ENCODE measurements at regions not wholly inside any gene's neighbourhood (a gene's known extent, or its start where the extent isn't known, plus 50 kb on each side); places are given as distances from the start of the nearest gene placed in this dataset.
"Not testable (repeated sequence)": the region's sequence is repeated elsewhere in the genome, so short reads cannot be mapped to it uniquely, and the experiment has no call there.

GRCh38 chr18:5721924-5722323 is 173.4 kb downstream of the TMEM200C start:
- Histone ChIP-seq H3K4me3 (ENCODE audit: low read length in 2 of 2) (no peak overlapping the region), H3K27ac (ENCODE audit: low read length) (no peak overlapping the region), H3K9me3 (ENCODE audit: control insufficient read depth in 2 of 2, low read length in 2 of 2) (no peaks in the 10 kb centered on the region), H3K9ac (ENCODE audit: low read length in 2 of 2) (no peak overlapping the region), H3K4me1 (ENCODE audit: control insufficient read depth, insufficient read depth, low read length) (no peaks in the 10 kb centered on the region), H3K36me3 (ENCODE audit: control insufficient read depth in 2 of 2, insufficient read depth in 2 of 2, low read length in 2 of 2) (no peaks in the 10 kb centered on the region), H3K27me3 (ENCODE audit: control insufficient read depth in 1 of 2, insufficient read depth in 2 of 2, low read length in 2 of 2) (peaks cover 0 to 2% of the 10 kb centered on the region in 2 donors)

DNA sequence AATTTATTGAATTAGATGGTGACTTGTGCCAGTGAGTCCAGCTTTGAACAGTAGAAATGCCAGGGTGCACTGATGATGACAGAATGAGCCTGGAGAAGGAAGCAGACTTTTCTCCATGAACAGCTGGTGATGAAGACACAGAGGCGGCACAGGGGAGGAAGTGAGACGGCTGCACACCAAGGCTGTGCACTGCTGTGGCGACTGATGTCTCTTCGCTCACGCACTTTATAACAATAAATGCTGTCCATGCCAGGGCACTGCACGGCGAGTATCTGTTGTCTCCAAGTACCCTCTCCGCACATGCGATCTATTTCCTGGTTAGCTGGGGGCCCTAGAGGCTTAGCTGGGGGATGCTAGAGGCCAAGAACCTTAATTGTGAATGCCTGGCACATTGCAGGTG is 175.2 kb downstream of the TMEM200C start:
- Histone ChIP-seq H3K9ac (ENCODE audit: low read length in 2 of 2) (no peak overlapping the region), H3K9me3 (ENCODE audit: control insufficient read depth in 2 of 2, low read length in 2 of 2) (no peaks in the 10 kb centered on the region), H3K27me3 (ENCODE audit: control insufficient read depth in 1 of 2, insufficient read depth in 2 of 2, low read length in 2 of 2) (peaks cover 0 to 3% of the 10 kb centered on the region in 2 donors), H3K36me3 (ENCODE audit: control insufficient read depth in 2 of 2, insufficient read depth in 2 of 2, low read length in 2 of 2) (no peaks in the 10 kb centered on the region), H3K4me3 (ENCODE audit: low read length in 2 of 2) (no peak overlapping the region), H3K4me1 (ENCODE audit: control insufficient read depth, insufficient read depth, low read length) (no peaks in the 10 kb centered on the region), H3K27ac (ENCODE audit: low read length) (no peak overlapping the region)

- H3K4me1 ChIP-seq (ENCODE audit: control insufficient read depth, insufficient read depth, low read length): no peaks in the 10 kb centered on the region
- no peaks in the 10 kb centered on the region for H3K36me3 ChIP-seq (ENCODE audit: control insufficient read depth in 2 of 2, insufficient read depth in 2 of 2, low read length in 2 of 2)
- H3K27me3 ChIP-seq (ENCODE audit: control insufficient read depth in 1 of 2, insufficient read depth in 2 of 2, low read length in 2 of 2): peaks cover 0 to 3% of the 10 kb centered on the region in 2 donors
- no peak overlapping the region for H3K4me3 ChIP-seq (ENCODE audit: low read length in 2 of 2)
- no peak overlapping the region for H3K9ac ChIP-seq (ENCODE audit: low read length in 2 of 2)
- no peaks in the 10 kb centered on the region for H3K9me3 ChIP-seq (ENCODE audit: control insufficient read depth in 2 of 2, low read length in 2 of 2)
- no peak overlapping the region for H3K27ac ChIP-seq (ENCODE audit: low read length)
These were observed 173.5 kb upstream of the EPB41L3 start for GRCh38 chr18:5717256-5717655.

DNA sequence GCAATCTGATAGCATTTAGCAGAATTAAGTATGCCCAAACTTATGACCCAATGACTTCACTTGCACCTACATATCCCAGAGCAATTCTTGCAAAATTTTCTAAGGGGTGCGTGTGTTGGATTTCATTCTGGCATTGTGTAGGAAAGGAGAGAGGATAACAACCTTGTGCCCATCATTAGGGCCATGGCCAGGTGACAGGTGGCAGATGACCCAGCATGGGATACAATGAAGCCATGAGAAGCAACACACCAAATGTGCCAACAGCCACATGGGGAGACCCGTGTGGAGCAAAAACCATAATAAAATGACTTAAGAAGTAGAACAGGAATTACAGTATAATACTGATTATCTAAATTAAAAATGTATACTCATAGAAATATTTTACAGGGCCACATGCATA is 166.9 kb upstream of the EPB41L3 start:
- Histone ChIP-seq H3K36me3 (ENCODE audit: control insufficient read depth in 2 of 2, insufficient read depth in 2 of 2, low read length in 2 of 2) (no peaks in the 10 kb centered on the region), H3K4me1 (ENCODE audit: control insufficient read depth, insufficient read depth, low read length) (no peaks in the 10 kb centered on the region), H3K9ac (ENCODE audit: low read length in 2 of 2) (no peak overlapping the region), H3K4me3 (ENCODE audit: low read length in 2 of 2) (no peak overlapping the region), H3K27me3 (ENCODE audit: control insufficient read depth in 1 of 2, insufficient read depth in 2 of 2, low read length in 2 of 2) (no peaks in the 10 kb centered on the region), H3K27ac (ENCODE audit: low read length) (no peak overlapping the region), H3K9me3 (ENCODE audit: control insufficient read depth in 2 of 2, low read length in 2 of 2) (no peaks in the 10 kb centered on the region)

GRCh38 chr18:5710235-5710634 is 166.4 kb upstream of the EPB41L3 start:
- Histone ChIP-seq H3K9me3 (ENCODE audit: control insufficient read depth in 2 of 2, low read length in 2 of 2) (no peaks in the 10 kb centered on the region), H3K9ac (ENCODE audit: low read length in 2 of 2) (no peak overlapping the region), H3K4me1 (ENCODE audit: control insufficient read depth, insufficient read depth, low read length) (no peaks in the 10 kb centered on the region), H3K27ac (ENCODE audit: low read length) (no peak overlapping the region), H3K4me3 (ENCODE audit: low read length in 2 of 2) (no peak overlapping the region), H3K27me3 (ENCODE audit: control insufficient read depth in 1 of 2, insufficient read depth in 2 of 2, low read length in 2 of 2) (no peaks in the 10 kb centered on the region), H3K36me3 (ENCODE audit: control insufficient read depth in 2 of 2, insufficient read depth in 2 of 2, low read length in 2 of 2) (no peaks in the 10 kb centered on the region)

GRCh38 chr18:5709476-5710095 is 165.8 kb upstream of the EPB41L3 start:
- Histone ChIP-seq H3K9ac (ENCODE audit: low read length in 2 of 2) (no peak overlapping the region), H3K9me3 (ENCODE audit: control insufficient read depth in 2 of 2, low read length in 2 of 2) (no peaks in the 10 kb centered on the region), H3K36me3 (ENCODE audit: control insufficient read depth in 2 of 2, insufficient read depth in 2 of 2, low read length in 2 of 2) (no peaks in the 10 kb centered on the region), H3K4me1 (ENCODE audit: control insufficient read depth, insufficient read depth, low read length) (no peaks in the 10 kb centered on the region), H3K27ac (ENCODE audit: low read length) (no peak overlapping the region), H3K27me3 (ENCODE audit: control insufficient read depth in 1 of 2, insufficient read depth in 2 of 2, low read length in 2 of 2) (no peaks in the 10 kb centered on the region), H3K4me3 (ENCODE audit: low read length in 2 of 2) (no peak overlapping the region)

DNA sequence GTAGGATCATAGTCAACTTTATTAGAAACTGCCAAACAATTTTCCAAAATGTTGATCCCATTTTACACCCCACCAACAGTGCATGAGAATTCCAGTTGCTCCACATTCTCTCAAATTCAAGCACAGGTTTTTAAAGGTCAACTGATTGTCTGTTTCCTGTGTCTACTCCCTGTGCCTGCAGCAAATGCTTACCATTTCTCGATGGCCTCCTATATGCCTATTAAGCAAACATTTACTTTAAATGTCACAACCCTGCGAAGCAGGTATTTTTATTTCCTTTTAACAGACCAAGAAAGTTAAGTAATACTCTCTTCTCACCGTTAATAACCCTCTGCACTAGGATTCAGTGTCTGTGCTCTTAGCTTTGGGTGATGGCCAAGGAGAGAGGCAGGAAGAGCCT is 163.8 kb upstream of the EPB41L3 start:
- Histone ChIP-seq H3K4me1 (ENCODE audit: control insufficient read depth, insufficient read depth, low read length) (no peaks in the 10 kb centered on the region), H3K9ac (ENCODE audit: low read length in 2 of 2) (no peak overlapping the region), H3K27ac (ENCODE audit: low read length) (no peak overlapping the region), H3K9me3 (ENCODE audit: control insufficient read depth in 2 of 2, low read length in 2 of 2) (no peaks in the 10 kb centered on the region), H3K27me3 (ENCODE audit: control insufficient read depth in 1 of 2, insufficient read depth in 2 of 2, low read length in 2 of 2) (no peaks in the 10 kb centered on the region), H3K36me3 (ENCODE audit: control insufficient read depth in 2 of 2, insufficient read depth in 2 of 2, low read length in 2 of 2) (no peaks in the 10 kb centered on the region), H3K4me3 (ENCODE audit: low read length in 2 of 2) (no peak overlapping the region)

GRCh38 chr18:5705393-5705792 is 161.6 kb upstream of the EPB41L3 start:
- Histone ChIP-seq H3K9me3 (ENCODE audit: control insufficient read depth in 2 of 2, low read length in 2 of 2) (no peaks in the 10 kb centered on the region), H3K27ac (ENCODE audit: low read length) (no peak overlapping the region), H3K27me3 (ENCODE audit: control insufficient read depth in 1 of 2, insufficient read depth in 2 of 2, low read length in 2 of 2) (no peaks in the 10 kb centered on the region), H3K4me3 (ENCODE audit: low read length in 2 of 2) (no peak overlapping the region), H3K36me3 (ENCODE audit: control insufficient read depth in 2 of 2, insufficient read depth in 2 of 2, low read length in 2 of 2) (no peaks in the 10 kb centered on the region), H3K4me1 (ENCODE audit: control insufficient read depth, insufficient read depth, low read length) (no peaks in the 10 kb centered on the region), H3K9ac (ENCODE audit: low read length in 2 of 2) (no peak overlapping the region)

GRCh38 chr18:5704847-5705246 is 161.1 kb upstream of the EPB41L3 start:
- H3K9me3 ChIP-seq (ENCODE audit: control insufficient read depth in 2 of 2, low read length in 2 of 2): no peaks in the 10 kb centered on the region
- no peaks in the 10 kb centered on the region for H3K4me1 ChIP-seq (ENCODE audit: control insufficient read depth, insufficient read depth, low read length)
- H3K36me3 ChIP-seq (ENCODE audit: control insufficient read depth in 2 of 2, insufficient read depth in 2 of 2, low read length in 2 of 2): no peaks in the 10 kb centered on the region
- no peak overlapping the region for H3K27ac ChIP-seq (ENCODE audit: low read length)
- no peak overlapping the region for H3K4me3 ChIP-seq (ENCODE audit: low read length in 2 of 2)
- no peaks in the 10 kb centered on the region for H3K27me3 ChIP-seq (ENCODE audit: control insufficient read depth in 1 of 2, insufficient read depth in 2 of 2, low read length in 2 of 2)
- H3K9ac ChIP-seq (ENCODE audit: low read length in 2 of 2): no peak overlapping the region

- H3K9me3 ChIP-seq (ENCODE audit: control insufficient read depth in 2 of 2, low read length in 2 of 2); H3K9ac ChIP-seq (ENCODE audit: low read length in 2 of 2); H3K27me3 ChIP-seq (ENCODE audit: control insufficient read depth in 1 of 2, insufficient read depth in 2 of 2, low read length in 2 of 2); H3K4me3 ChIP-seq (ENCODE audit: low read length in 2 of 2); H3K4me1 ChIP-seq (ENCODE audit: control insufficient read depth, insufficient read depth, low read length); H3K27ac ChIP-seq (ENCODE audit: low read length); H3K36me3 ChIP-seq (ENCODE audit: control insufficient read depth in 2 of 2, insufficient read depth in 2 of 2, low read length in 2 of 2): not testable (repeated sequence)
These were observed 158.2 kb upstream of the EPB41L3 start for GRCh38 chr18:5702016-5702415.

- no peaks in the 10 kb centered on the region for H3K9me3 ChIP-seq (ENCODE audit: control insufficient read depth in 2 of 2, low read length in 2 of 2)
- no peaks in the 10 kb centered on the region for H3K4me1 ChIP-seq (ENCODE audit: control insufficient read depth, insufficient read depth, low read length)
- H3K27me3 ChIP-seq (ENCODE audit: control insufficient read depth in 1 of 2, insufficient read depth in 2 of 2, low read length in 2 of 2): no peaks in the 10 kb centered on the region
- H3K36me3 ChIP-seq (ENCODE audit: control insufficient read depth in 2 of 2, insufficient read depth in 2 of 2, low read length in 2 of 2): no peaks in the 10 kb centered on the region
- H3K9ac ChIP-seq (ENCODE audit: low read length in 2 of 2): no peak overlapping the region
- no peak overlapping the region for H3K4me3 ChIP-seq (ENCODE audit: low read length in 2 of 2)
- no peak overlapping the region for H3K27ac ChIP-seq (ENCODE audit: low read length)
These were observed 150.0 kb upstream of the EPB41L3 start for GRCh38 chr18:5693699-5694294.

Data from stomach smooth muscle (tissue), 2 donors.